Stomach (tissue), 4 donors: ENCODE measurements at regions not wholly inside any gene's neighbourhood (a gene's known extent, or its start where the extent isn't known, plus 50 kb on each side); places are given as distances from the start of the nearest gene placed in this dataset.

ENCODE experiments used
- CTCF ChIP-seq, 7 experiments: fragments of 450-650 bp in 4 of 7; fragments of 200-600 bp in 3 of 7; sonication (generic) in 3 of 7; IDR thresholded peaks; one replicate each; pipeline ENCODE4 v1.5.1; 2016 to 2019; ENCODE audit warnings: antibody characterized with exemption in 7 of 7, control low read depth in 2 of 7, mild to moderate bottlenecking in 1 of 7
- EP300 ChIP-seq: sonication (generic); formaldehyde crosslinking; IDR thresholded peaks from one replicate; pipeline ENCODE4 v1.6.1; 2017; ENCODE audit warnings: antibody characterized with exemption
- POLR2A ChIP-seq, 4 donors: fragments of 450-650 bp; IDR thresholded peaks; one replicate each; pipeline ENCODE4 v1.6.1; 2016; ENCODE audit warnings: antibody characterized with exemption in 4 of 4, control low read depth in 2 of 4, mild to moderate bottlenecking in 1 of 4, moderate library complexity in 1 of 4
- POLR2AphosphoS5 ChIP-seq, 3 donors: sonication (generic); formaldehyde crosslinking; IDR thresholded peaks; one replicate each; pipeline ENCODE4 v1.6.1; 2016; ENCODE audit warnings: antibody characterized with exemption in 3 of 3

- TF ChIP-seq POLR2A (IDR thresholded peaks at IDR 0.05) (no peak), CTCF (IDR thresholded peaks at IDR 0.05) (no peak), EP300 (no peak), POLR2AphosphoS5 (IDR thresholded peaks at IDR 0.05) (no peak)
Observed at GRCh38 chr2:45102579-45103117, 93.4 kb upstream of the SIX2 start.
